A549 (cell line): ENCODE measurements at regions not wholly inside any gene's neighbourhood (a gene's known extent, or its start where the extent isn't known, plus 50 kb on each side); places are given as distances from the start of the nearest gene placed in this dataset.

ENCODE experiments used
- ATAC-seq, 2 experiments: fragments of 200-7000 bp in 1 of 2; fragments of >200 bp in 1 of 2; cut with Nextera tagmentation in 1 of 2; cut with Tn5 transposase in 1 of 2; 3 replicates each; pipeline versions ENCODE4 v1.8.0 to v1.9.1; 2018 to 2020; ENCODE audit warnings: mild to moderate bottlenecking in 1 of 2, moderate library complexity in 1 of 2
- CTCF ChIA-PET: fragments of 300-600 bp; sonication (Branson Sonifier 250); formaldehyde crosslinking; extraction: SDS; loops from one replicate; lab custom pipeline; 2021; ENCODE audit warnings: antibody characterized with exemption, inconsistent platforms; lab: Yijun Ruan, JAX
- POLR2A ChIA-PET: fragments of 350-600 bp; formaldehyde crosslinking; extraction: SDS; loops from one replicate; lab custom pipeline; 2021; ENCODE audit warnings: antibody characterized with exemption, inconsistent platforms; lab: Yijun Ruan, JAX
- DNase-seq, 2 experiments: peaks; one replicate each; pipeline versions ENCODE4 v3.0.0 to v3.0.0-alpha.2; 2011 to 2016; ENCODE audit warnings: low read depth in 1 of 2, low spot score in 1 of 2
- FAIRE-seq: peaks from 2 replicates; lab custom pipeline; 2011; peaks lifted over from hg19 to GRCh38; lab: Jason Lieb, UNC
- H3K27ac ChIP-seq, 2 experiments: fragments of >200 bp; sonication (Bioruptor Twin); formaldehyde crosslinking; 3 replicates each; pipeline ENCODE4 v1.5.1; 2016 to 2017
- H3K4me1 ChIP-seq: fragments of >200 bp; sonication (Bioruptor Twin); formaldehyde crosslinking; 3 replicates; pipeline ENCODE4 v1.6.1; 2016
- H3K4me2 ChIP-seq: fragments of >200 bp; sonication (Bioruptor Twin); formaldehyde crosslinking; 3 replicates; pipeline ENCODE4 v1.6.1; 2016
- H3K4me3 ChIP-seq: fragments of >200 bp; sonication (Bioruptor Twin); formaldehyde crosslinking; 3 replicates; pipeline ENCODE4 v1.5.1; 2016
- H3K9me3 ChIP-seq: fragments of >200 bp; sonication (Bioruptor Twin); formaldehyde crosslinking; 3 replicates; pipeline ENCODE4 v1.6.1; 2016
- BHLHE40 ChIP-seq: IDR thresholded peaks from 2 replicates; pipeline ENCODE4 v1.6.1; 2012; ENCODE audit warnings: low read depth, low read length, inconsistent platforms
- CBX2 ChIP-seq: fragments of 200-600 bp; sonication (generic); IDR thresholded peaks from 2 replicates; pipeline ENCODE4 v1.6.1; 2016; ENCODE audit warnings: low read depth, mild to moderate bottlenecking, borderline replicate concordance
- CBX8 ChIP-seq: fragments of 200-600 bp; sonication (generic); IDR thresholded peaks from 2 replicates; pipeline ENCODE4 v1.6.1; 2016
- CEBPB ChIP-seq, 2 experiments: fragments of >200 bp in 1 of 2; sonication (Bioruptor Twin) in 1 of 2; formaldehyde crosslinking in 1 of 2; IDR thresholded peaks; 2 replicates each; pipeline ENCODE4 v1.6.1; 2012 to 2016
- CHD4 ChIP-seq: fragments of 200-600 bp; sonication (generic); IDR thresholded peaks from 2 replicates; pipeline ENCODE4 v1.6.1; 2016; ENCODE audit warnings: antibody characterized with exemption, mild to moderate bottlenecking, borderline replicate concordance
- CTCF ChIP-seq: fragments of >200 bp; sonication (Bioruptor Twin); formaldehyde crosslinking; IDR thresholded peaks from 3 replicates; pipeline ENCODE4 v1.5.1; 2016
- ESRRA ChIP-seq: fragments of 150-350 bp; IDR thresholded peaks from 2 replicates; pipeline ENCODE4 v1.6.1; 2014; ENCODE audit warnings: mild to moderate bottlenecking, low read length, borderline replicate concordance
- FOSL2 ChIP-seq, 2 experiments: fragments of 450-650 bp in 1 of 2; fragments of >200 bp in 1 of 2; sonication (Bioruptor Twin) in 1 of 2; formaldehyde crosslinking; IDR thresholded peaks; 2 replicates each; pipeline versions ENCODE4 v1.5.0 to v1.6.1; 2016 to 2020; ENCODE audit warnings: mild to moderate bottlenecking in 1 of 2, moderate library complexity in 1 of 2
- FOXS1 ChIP-seq: fragments of 250-450 bp; sonication (Bioruptor Pico); IDR thresholded peaks from 2 replicates; pipeline ENCODE4 v1.5.0; 2020; ENCODE audit warnings: mild to moderate bottlenecking, moderate library complexity
- HDAC2 ChIP-seq: fragments of 200-600 bp; sonication (generic); IDR thresholded peaks from 2 replicates; pipeline ENCODE4 v1.6.1; 2016
- HEYL ChIP-seq: fragments of 250-450 bp; sonication (Bioruptor Pico); IDR thresholded peaks from 2 replicates; pipeline ENCODE4 v1.8.0; 2021; ENCODE audit warnings: mild to moderate bottlenecking, moderate library complexity
- HOXB13 ChIP-seq: fragments of 250-450 bp; sonication (Bioruptor Pico); IDR thresholded peaks from 2 replicates; pipeline ENCODE4 v1.5.0; 2020; ENCODE audit warnings: low read depth, mild to moderate bottlenecking, moderate library complexity
- JUN ChIP-seq, 2 experiments: fragments of >200 bp; sonication (Bioruptor Twin); formaldehyde crosslinking; IDR thresholded peaks; 2 replicates in 1 of 2; 3 replicates in 1 of 2; pipeline ENCODE4 v1.6.1; 2016 to 2017
- MAZ ChIP-seq: fragments of 150-350 bp; IDR thresholded peaks from 2 replicates; pipeline ENCODE4 v1.6.1; 2014; ENCODE audit warnings: antibody characterized with exemption, low read depth, low read length, borderline replicate concordance
- NFE2L2 ChIP-seq: fragments of 150-350 bp; conservative IDR thresholded peaks from 2 replicates; pipeline ENCODE4 v1.6.1; 2014; ENCODE audit warnings: low read length
- PBX3 ChIP-seq: IDR thresholded peaks from 2 replicates; pipeline ENCODE4 v1.6.1; 2012
- RFX5 ChIP-seq: fragments of 450-650 bp; IDR thresholded peaks from 2 replicates; pipeline ENCODE4 v1.7.1; 2014; ENCODE audit warnings: antibody characterized with exemption, mild to moderate bottlenecking, moderate library complexity
- ZSCAN20 ChIP-seq: fragments of 250-450 bp; sonication (Bioruptor Pico); IDR thresholded peaks from 2 replicates; pipeline ENCODE4 v1.8.0; 2022; ENCODE audit warnings: mild to moderate bottlenecking, moderate library complexity
- WGBS: methylation state at CpG from one replicate; pipeline ENCODE4 v1.1.6; 2017; ENCODE audit errors: missing lambda C conversion rate; 5-methylcytosine and 5-hydroxymethylcytosine counted together
- TF ChIP-seq, protein P1 (sequence below): fragments of 250-450 bp; sonication (Bioruptor Pico); IDR thresholded peaks from 2 replicates; pipeline ENCODE4 v1.5.0; 2020; ENCODE audit warnings: low read depth, mild to moderate bottlenecking, moderate library complexity
- TF ChIP-seq, protein P2 (sequence below): fragments of 250-450 bp; sonication (Bioruptor Pico); IDR thresholded peaks from 2 replicates; pipeline ENCODE4 v1.5.0; 2021; ENCODE audit warnings: mild to moderate bottlenecking, moderate library complexity, borderline replicate concordance
- TF ChIP-seq, protein P3 (sequence below): fragments of 450-650 bp; IDR thresholded peaks from 2 replicates; pipeline ENCODE4 v1.6.1; 2014; ENCODE audit warnings: antibody characterized with exemption

- FAIRE-seq: no peak
- H3K27ac ChIP-seq: no peak overlapping the region
- H3K4me3 ChIP-seq: no peak overlapping the region
- WGBS: 0% methylated on average over 1 of the region's 1 CpG
- no peak for ATAC-seq
- H3K4me2 ChIP-seq: no peak overlapping the region
- H3K9me3 ChIP-seq: no peaks in the 10 kb centered on the region
- no peak for DNase-seq
- POLR2A ChIA-PET: no interaction called here
- TF ChIP-seq, protein P1, sequence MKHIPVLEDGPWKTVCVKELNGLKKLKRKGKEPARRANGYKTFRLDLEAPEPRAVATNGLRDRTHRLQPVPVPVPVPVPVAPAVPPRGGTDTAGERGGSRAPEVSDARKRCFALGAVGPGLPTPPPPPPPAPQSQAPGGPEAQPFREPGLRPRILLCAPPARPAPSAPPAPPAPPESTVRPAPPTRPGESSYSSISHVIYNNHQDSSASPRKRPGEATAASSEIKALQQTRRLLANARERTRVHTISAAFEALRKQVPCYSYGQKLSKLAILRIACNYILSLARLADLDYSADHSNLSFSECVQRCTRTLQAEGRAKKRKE: no peak
- TF ChIP-seq, all 56 proteins: peak for 0
- H3K4me1 ChIP-seq: no peaks in the 10 kb centered on the region
- CTCF ChIA-PET: interaction anchor here (0.6 kb wide), 1 partner anchor 102 kb away, joined by 3 read pairs; no protein-coding TSS in a partner anchor
These were observed 117.7 kb upstream of the SPATA16 start for GRCh38 chr3:173258697-173259096.

DNA sequence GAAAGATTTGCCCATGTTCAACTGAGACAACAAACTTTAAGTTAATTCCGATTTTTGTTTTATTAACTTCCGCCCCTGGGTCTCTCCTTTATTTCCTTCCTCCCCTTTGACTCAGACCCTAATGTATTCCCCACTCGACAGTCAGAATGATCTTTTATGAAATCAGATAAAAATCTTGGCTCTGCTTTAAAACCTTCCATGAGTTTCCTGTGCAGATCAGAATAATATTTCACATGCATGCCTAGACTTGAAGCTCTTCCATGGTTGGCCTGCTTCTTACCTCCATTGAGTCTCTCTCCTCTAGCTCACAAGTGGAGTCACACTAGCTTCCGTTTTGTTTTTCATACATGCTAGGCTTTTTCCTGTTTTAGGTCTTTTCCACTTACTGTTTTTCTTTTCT, 116.8 kb upstream of the SPATA16 start:
- FAIRE-seq (no peak), DNase-seq (no peak), ATAC-seq (no peak)
- POLR2A ChIA-PET: no interaction called here
- WGBS: 36% methylated on average over 4 of the region's 4 CpGs
- Histone ChIP-seq H3K9me3 (no peaks in the 10 kb centered on the region), H3K4me2 (no peak overlapping the region), H3K4me1 (no peaks in the 10 kb centered on the region), H3K4me3 (no peak overlapping the region), H3K27ac (no peak overlapping the region)
- CTCF ChIA-PET: no interaction called here
- TF ChIP-seq CHD4: no peak
- no peak for TF ChIP-seq FOXS1 (CRISPR knock-in tag)
- no peak for TF ChIP-seq CBX2
- TF ChIP-seq HEYL (CRISPR knock-in tag): no peak
- TF ChIP-seq FOSL2 (IDR thresholded peaks at IDR 0.05): no peak
- TF ChIP-seq FOSL2 (CRISPR knock-in tag; IDR thresholded peaks at IDR 0.05): no peak
- no peak for TF ChIP-seq HDAC2
- no peak for TF ChIP-seq CTCF
- no peak for TF ChIP-seq ZSCAN20 (CRISPR knock-in tag)
- no peak for TF ChIP-seq BHLHE40
- no peak for TF ChIP-seq CBX8
- TF ChIP-seq RFX5: no peak
- TF ChIP-seq PBX3: no peak
- TF ChIP-seq NFE2L2: no peak

- Histone ChIP-seq H3K9me3 (no peaks in the 10 kb centered on the region), H3K4me2 (no peak overlapping the region), H3K27ac (no peak overlapping the region), H3K4me3 (no peak overlapping the region), H3K4me1 (no peaks in the 10 kb centered on the region)
- TF ChIP-seq MAZ: no peak
- TF ChIP-seq HOXB13: no peak
- TF ChIP-seq CBX2: no peak
- FAIRE-seq: no peak
- DNase-seq: no peak
- ATAC-seq: no peak
- ChIA-PET CTCF (no interaction called here), POLR2A (no interaction called here)
- 9% methylated on average over 5 of the region's 5 CpGs for WGBS
These were observed 114.5 kb upstream of the SPATA16 start for GRCh38 chr3:173255555-173255954.

- Histone ChIP-seq H3K4me3 (no peak overlapping the region), H3K9me3 (no peaks in the 10 kb centered on the region), H3K4me1 (no peaks in the 10 kb centered on the region), H3K4me2 (no peak overlapping the region), H3K27ac (no peak overlapping the region)
- WGBS: 54% methylated on average over 1 of the region's 1 CpG
- CTCF ChIA-PET: no interaction called here
- FAIRE-seq: no peak
- DNase-seq: no peak
- POLR2A ChIA-PET: no interaction called here
- TF ChIP-seq CEBPB (IDR thresholded peaks at IDR 0.05): no peak
- TF ChIP-seq JUN (IDR thresholded peaks at IDR 0.05): no peak
- TF ChIP-seq FOXS1 (CRISPR knock-in tag): no peak
- TF ChIP-seq HOXB13: no peak
- no peak for TF ChIP-seq ESRRA
- TF ChIP-seq, protein P2, sequence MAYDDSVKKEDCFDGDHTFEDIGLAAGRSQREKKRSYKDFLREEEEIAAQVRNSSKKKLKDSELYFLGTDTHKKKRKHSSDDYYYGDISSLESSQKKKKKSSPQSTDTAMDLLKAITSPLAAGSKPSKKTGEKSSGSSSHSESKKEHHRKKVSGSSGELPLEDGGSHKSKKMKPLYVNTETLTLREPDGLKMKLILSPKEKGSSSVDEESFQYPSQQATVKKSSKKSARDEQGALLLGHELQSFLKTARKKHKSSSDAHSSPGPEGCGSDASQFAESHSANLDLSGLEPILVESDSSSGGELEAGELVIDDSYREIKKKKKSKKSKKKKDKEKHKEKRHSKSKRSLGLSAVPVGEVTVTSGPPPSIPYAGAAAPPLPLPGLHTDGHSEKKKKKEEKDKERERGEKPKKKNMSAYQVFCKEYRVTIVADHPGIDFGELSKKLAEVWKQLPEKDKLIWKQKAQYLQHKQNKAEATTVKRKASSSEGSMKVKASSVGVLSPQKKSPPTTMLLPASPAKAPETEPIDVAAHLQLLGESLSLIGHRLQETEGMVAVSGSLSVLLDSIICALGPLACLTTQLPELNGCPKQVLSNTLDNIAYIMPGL (CRISPR knock-in tag): no peak
- TF ChIP-seq, protein P3, sequence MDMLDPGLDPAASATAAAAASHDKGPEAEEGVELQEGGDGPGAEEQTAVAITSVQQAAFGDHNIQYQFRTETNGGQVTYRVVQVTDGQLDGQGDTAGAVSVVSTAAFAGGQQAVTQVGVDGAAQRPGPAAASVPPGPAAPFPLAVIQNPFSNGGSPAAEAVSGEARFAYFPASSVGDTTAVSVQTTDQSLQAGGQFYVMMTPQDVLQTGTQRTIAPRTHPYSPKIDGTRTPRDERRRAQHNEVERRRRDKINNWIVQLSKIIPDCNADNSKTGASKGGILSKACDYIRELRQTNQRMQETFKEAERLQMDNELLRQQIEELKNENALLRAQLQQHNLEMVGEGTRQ: no peak
- ATAC-seq: no peak
These were observed 112.4 kb upstream of the SPATA16 start for GRCh38 chr3:173253471-173253870.
